ENCODE measurements at regions not wholly inside any gene's neighbourhood (a gene's known extent, or its start where the extent isn't known, plus 50 kb on each side); places are given as distances from the start of the nearest gene placed in this dataset.

GRCh38 chr5:164593982-164594381 lies 1088.6 kb downstream of the MAT2B start:
- Histone ChIP-seq H3K36me3 (ENCODE audit: control insufficient read depth in 3 of 3, insufficient read depth in 3 of 3, low read length in 3 of 3) (no peaks in the 10 kb centered on the region), H3K4me1 (ENCODE audit: control insufficient read depth in 3 of 3, insufficient read depth in 3 of 3, low read length in 3 of 3) (no peaks in the 10 kb centered on the region), H3K27ac (ENCODE audit: low read depth, low read length) (no peak overlapping the region), H3K9ac (ENCODE audit: low read depth in 1 of 3, low read length in 3 of 3) (no peak overlapping the region), H3K4me3 (ENCODE audit: low read length in 3 of 3) (no peak overlapping the region), H3K27me3 (ENCODE audit: control insufficient read depth in 3 of 3, insufficient read depth in 3 of 3, low read length in 3 of 3) (no peaks in the 10 kb centered on the region), H3K9me3 (ENCODE audit: control insufficient read depth in 3 of 3, low read length in 3 of 3) (no peaks in the 10 kb centered on the region)

- H3K9ac ChIP-seq (ENCODE audit: low read depth in 1 of 3, low read length in 3 of 3) = no peak overlapping the region
- no peaks in the 10 kb centered on the region for H3K4me1 ChIP-seq (ENCODE audit: control insufficient read depth in 3 of 3, insufficient read depth in 3 of 3, low read length in 3 of 3)
- no peak overlapping the region for H3K4me3 ChIP-seq (ENCODE audit: low read length in 3 of 3)
- H3K27ac ChIP-seq (ENCODE audit: low read depth, low read length) = no peak overlapping the region
- H3K36me3 ChIP-seq (ENCODE audit: control insufficient read depth in 3 of 3, insufficient read depth in 3 of 3, low read length in 3 of 3) = no peaks in the 10 kb centered on the region
- H3K27me3 ChIP-seq (ENCODE audit: control insufficient read depth in 3 of 3, insufficient read depth in 3 of 3, low read length in 3 of 3) = no peaks in the 10 kb centered on the region
- no peaks in the 10 kb centered on the region for H3K9me3 ChIP-seq (ENCODE audit: control insufficient read depth in 3 of 3, low read length in 3 of 3)
Observed at GRCh38 chr5:164597293-164597900, 1092.0 kb downstream of the MAT2B start.

GRCh38 chr5:164600274-164600673 lies 1094.9 kb downstream of the MAT2B start:
- Histone ChIP-seq H3K9ac (ENCODE audit: low read depth in 1 of 3, low read length in 3 of 3) (no peak overlapping the region), H3K36me3 (ENCODE audit: control insufficient read depth in 3 of 3, insufficient read depth in 3 of 3, low read length in 3 of 3) (no peaks in the 10 kb centered on the region)

GRCh38 chr5:164600929-164601535 lies 1095.6 kb downstream of the MAT2B start:
- no peaks in the 10 kb centered on the region for H3K36me3 ChIP-seq (ENCODE audit: control insufficient read depth in 3 of 3, insufficient read depth in 3 of 3, low read length in 3 of 3)
- no peak overlapping the region for H3K9ac ChIP-seq (ENCODE audit: low read depth in 1 of 3, low read length in 3 of 3)
- no peak overlapping the region for H3K27ac ChIP-seq (ENCODE audit: low read depth, low read length)
- H3K9me3 ChIP-seq (ENCODE audit: control insufficient read depth in 3 of 3, low read length in 3 of 3) = peaks cover 0 to 3% (median 0%) of the 10 kb centered on the region in 3 donors
- no peak overlapping the region for H3K4me3 ChIP-seq (ENCODE audit: low read length in 3 of 3)
- H3K27me3 ChIP-seq (ENCODE audit: control insufficient read depth in 3 of 3, insufficient read depth in 3 of 3, low read length in 3 of 3) = no peaks in the 10 kb centered on the region
- H3K4me1 ChIP-seq (ENCODE audit: control insufficient read depth in 3 of 3, insufficient read depth in 3 of 3, low read length in 3 of 3) = no peaks in the 10 kb centered on the region

More at GRCh38 chr5:164600274-164600673, 1094.9 kb downstream of the MAT2B start:
- no peak overlapping the region for H3K4me3 ChIP-seq (ENCODE audit: low read length in 3 of 3)
- H3K9me3 ChIP-seq (ENCODE audit: control insufficient read depth in 3 of 3, low read length in 3 of 3) = no peaks in the 10 kb centered on the region
- no peaks in the 10 kb centered on the region for H3K27me3 ChIP-seq (ENCODE audit: control insufficient read depth in 3 of 3, insufficient read depth in 3 of 3, low read length in 3 of 3)
- no peak overlapping the region for H3K27ac ChIP-seq (ENCODE audit: low read depth, low read length)
- H3K4me1 ChIP-seq (ENCODE audit: control insufficient read depth in 3 of 3, insufficient read depth in 3 of 3, low read length in 3 of 3) = no peaks in the 10 kb centered on the region

- Histone ChIP-seq H3K9me3 (ENCODE audit: control insufficient read depth in 3 of 3, low read length in 3 of 3) (peaks cover 0 to 3% (median 0%) of the 10 kb centered on the region in 3 donors), H3K27me3 (ENCODE audit: control insufficient read depth in 3 of 3, insufficient read depth in 3 of 3, low read length in 3 of 3) (no peaks in the 10 kb centered on the region), H3K4me1 (ENCODE audit: control insufficient read depth in 3 of 3, insufficient read depth in 3 of 3, low read length in 3 of 3) (no peaks in the 10 kb centered on the region), H3K36me3 (ENCODE audit: control insufficient read depth in 3 of 3, insufficient read depth in 3 of 3, low read length in 3 of 3) (no peaks in the 10 kb centered on the region), H3K4me3 (ENCODE audit: low read length in 3 of 3) (no peak overlapping the region), H3K27ac (ENCODE audit: low read depth, low read length) (no peak overlapping the region), H3K9ac (ENCODE audit: low read depth in 1 of 3, low read length in 3 of 3) (no peak overlapping the region)
Observed at GRCh38 chr5:164608507-164608906, 1103.1 kb downstream of the MAT2B start.

DNA sequence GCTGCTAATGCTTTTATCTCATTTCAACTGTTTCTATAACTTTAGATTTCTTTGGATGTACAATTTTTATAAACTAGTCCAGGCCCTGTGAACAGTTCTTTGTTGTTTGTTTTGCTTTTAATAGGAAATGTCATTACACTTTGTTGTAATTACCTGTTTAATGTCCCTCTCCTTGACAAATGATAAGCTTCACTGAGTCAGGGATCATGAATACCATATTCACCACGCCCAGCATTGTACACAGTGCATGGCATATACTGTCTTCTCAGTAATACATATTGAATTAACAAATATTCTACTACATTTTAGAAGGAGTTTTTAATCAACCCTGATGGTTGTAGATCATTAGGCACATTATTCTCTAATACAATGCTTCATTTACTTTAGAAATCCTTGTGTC lies 1105.0 kb downstream of the MAT2B start:
- no peak overlapping the region for H3K4me3 ChIP-seq (ENCODE audit: low read length in 3 of 3)
- no peak overlapping the region for H3K27ac ChIP-seq (ENCODE audit: low read depth, low read length)
- H3K9ac ChIP-seq (ENCODE audit: low read depth in 1 of 3, low read length in 3 of 3) = no peak overlapping the region
- H3K4me1 ChIP-seq (ENCODE audit: control insufficient read depth in 3 of 3, insufficient read depth in 3 of 3, low read length in 3 of 3) = no peaks in the 10 kb centered on the region
- no peaks in the 10 kb centered on the region for H3K36me3 ChIP-seq (ENCODE audit: control insufficient read depth in 3 of 3, insufficient read depth in 3 of 3, low read length in 3 of 3)
- H3K27me3 ChIP-seq (ENCODE audit: control insufficient read depth in 3 of 3, insufficient read depth in 3 of 3, low read length in 3 of 3) = no peaks in the 10 kb centered on the region
- H3K9me3 ChIP-seq (ENCODE audit: control insufficient read depth in 3 of 3, low read length in 3 of 3) = peaks cover 0 to 3% (median 0%) of the 10 kb centered on the region in 3 donors

- no peak overlapping the region for H3K4me3 ChIP-seq (ENCODE audit: low read length in 3 of 3)
Observed at GRCh38 chr5:164614707-164615106, 1109.3 kb downstream of the MAT2B start.

GRCh38 chr5:164617290-164617689 lies 1111.9 kb downstream of the MAT2B start:
- H3K36me3 ChIP-seq (ENCODE audit: control insufficient read depth in 3 of 3, insufficient read depth in 3 of 3, low read length in 3 of 3) = no peaks in the 10 kb centered on the region

More at GRCh38 chr5:164614707-164615106, 1109.3 kb downstream of the MAT2B start:
- no peaks in the 10 kb centered on the region for H3K4me1 ChIP-seq (ENCODE audit: control insufficient read depth in 3 of 3, insufficient read depth in 3 of 3, low read length in 3 of 3)
- no peaks in the 10 kb centered on the region for H3K36me3 ChIP-seq (ENCODE audit: control insufficient read depth in 3 of 3, insufficient read depth in 3 of 3, low read length in 3 of 3)
- no peaks in the 10 kb centered on the region for H3K27me3 ChIP-seq (ENCODE audit: control insufficient read depth in 3 of 3, insufficient read depth in 3 of 3, low read length in 3 of 3)
- no peaks in the 10 kb centered on the region for H3K9me3 ChIP-seq (ENCODE audit: control insufficient read depth in 3 of 3, low read length in 3 of 3)
- H3K9ac ChIP-seq (ENCODE audit: low read depth in 1 of 3, low read length in 3 of 3) = no peak overlapping the region
- H3K27ac ChIP-seq (ENCODE audit: low read depth, low read length) = no peak overlapping the region

GRCh38 chr5:164627021-164627420 lies 1121.6 kb downstream of the MAT2B start:
- Histone ChIP-seq H3K9ac (ENCODE audit: low read depth in 1 of 3, low read length in 3 of 3) (no peak overlapping the region), H3K4me1 (ENCODE audit: control insufficient read depth in 3 of 3, insufficient read depth in 3 of 3, low read length in 3 of 3) (no peaks in the 10 kb centered on the region), H3K27me3 (ENCODE audit: control insufficient read depth in 3 of 3, insufficient read depth in 3 of 3, low read length in 3 of 3) (no peaks in the 10 kb centered on the region), H3K27ac (ENCODE audit: low read depth, low read length) (no peak overlapping the region), H3K36me3 (ENCODE audit: control insufficient read depth in 3 of 3, insufficient read depth in 3 of 3, low read length in 3 of 3) (no peaks in the 10 kb centered on the region), H3K4me3 (ENCODE audit: low read length in 3 of 3) (no peak overlapping the region), H3K9me3 (ENCODE audit: control insufficient read depth in 3 of 3, low read length in 3 of 3) (no peaks in the 10 kb centered on the region)

More at GRCh38 chr5:164617290-164617689, 1111.9 kb downstream of the MAT2B start:
- Histone ChIP-seq H3K27me3 (ENCODE audit: control insufficient read depth in 3 of 3, insufficient read depth in 3 of 3, low read length in 3 of 3) (no peaks in the 10 kb centered on the region), H3K9ac (ENCODE audit: low read depth in 1 of 3, low read length in 3 of 3) (no peak overlapping the region), H3K4me3 (ENCODE audit: low read length in 3 of 3) (no peak overlapping the region), H3K9me3 (ENCODE audit: control insufficient read depth in 3 of 3, low read length in 3 of 3) (peaks cover 0 to 2% (median 0%) of the 10 kb centered on the region in 3 donors), H3K4me1 (ENCODE audit: control insufficient read depth in 3 of 3, insufficient read depth in 3 of 3, low read length in 3 of 3) (no peaks in the 10 kb centered on the region), H3K27ac (ENCODE audit: low read depth, low read length) (no peak overlapping the region)

DNA sequence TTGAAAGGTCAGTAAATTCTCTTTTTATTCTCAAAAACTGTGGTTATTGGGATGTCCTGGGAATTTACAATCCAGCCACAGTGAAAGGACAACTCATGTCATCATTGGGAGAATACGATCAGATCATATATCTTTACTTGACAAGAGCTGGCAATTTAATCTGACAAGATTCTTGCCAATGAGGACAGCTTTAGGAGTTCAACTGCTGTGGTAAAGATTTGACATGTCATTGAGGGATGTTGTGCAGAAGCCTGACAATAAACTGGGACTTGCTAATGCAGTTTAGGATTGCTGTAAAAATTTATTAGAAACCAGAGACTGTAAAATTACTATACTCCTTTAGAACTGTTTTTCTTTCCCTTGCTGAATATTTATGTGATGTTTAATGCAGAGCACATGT lies 1131.0 kb downstream of the MAT2B start:
- Histone ChIP-seq H3K4me3 (ENCODE audit: low read length in 3 of 3) (no peak overlapping the region), H3K36me3 (ENCODE audit: control insufficient read depth in 3 of 3, insufficient read depth in 3 of 3, low read length in 3 of 3) (no peaks in the 10 kb centered on the region), H3K9ac (ENCODE audit: low read depth in 1 of 3, low read length in 3 of 3) (no peak overlapping the region), H3K27me3 (ENCODE audit: control insufficient read depth in 3 of 3, insufficient read depth in 3 of 3, low read length in 3 of 3) (no peaks in the 10 kb centered on the region), H3K9me3 (ENCODE audit: control insufficient read depth in 3 of 3, low read length in 3 of 3) (no peaks in the 10 kb centered on the region), H3K4me1 (ENCODE audit: control insufficient read depth in 3 of 3, insufficient read depth in 3 of 3, low read length in 3 of 3) (no peaks in the 10 kb centered on the region), H3K27ac (ENCODE audit: low read depth, low read length) (no peak overlapping the region)

All from skeletal muscle tissue (tissue), 3 donors.